Ovary (tissue), 3 donors: ENCODE measurements at regions not wholly inside any gene's neighbourhood (a gene's known extent, or its start where the extent isn't known, plus 50 kb on each side); places are given as distances from the start of the nearest gene placed in this dataset.

ENCODE experiments used
- CTCF ChIP-seq, 3 donors: fragments of 450-650 bp in 2 of 3; fragments of 200-600 bp in 1 of 3; IDR thresholded peaks; one replicate each; pipeline versions ENCODE4 v1.5.1 to v1.8.0; 2016 to 2022; ENCODE audit warnings: antibody characterized with exemption in 3 of 3, mild to moderate bottlenecking in 1 of 3
- EP300 ChIP-seq: sonication (generic); formaldehyde crosslinking; IDR thresholded peaks from one replicate; pipeline ENCODE4 v1.6.1; 2017; ENCODE audit warnings: antibody characterized with exemption
- POLR2A ChIP-seq: fragments of 450-650 bp; IDR thresholded peaks from one replicate; pipeline ENCODE4 v1.6.1; 2017; ENCODE audit warnings: antibody characterized with exemption, mild to moderate bottlenecking, moderate library complexity
- donor health status: DM: no; HTN: no; CAD: no.

- no peak for TF ChIP-seq EP300
- no peak for TF ChIP-seq CTCF (IDR thresholded peaks at IDR 0.05)
- TF ChIP-seq POLR2A: no peak
These were observed 120.6 kb upstream of the ASTN2 start for GRCh38 chr9:117535434-117535833.
